ENCODE measurements at regions not wholly inside any gene's neighbourhood (a gene's known extent, or its start where the extent isn't known, plus 50 kb on each side); places are given as distances from the start of the nearest gene placed in this dataset.

DNA sequence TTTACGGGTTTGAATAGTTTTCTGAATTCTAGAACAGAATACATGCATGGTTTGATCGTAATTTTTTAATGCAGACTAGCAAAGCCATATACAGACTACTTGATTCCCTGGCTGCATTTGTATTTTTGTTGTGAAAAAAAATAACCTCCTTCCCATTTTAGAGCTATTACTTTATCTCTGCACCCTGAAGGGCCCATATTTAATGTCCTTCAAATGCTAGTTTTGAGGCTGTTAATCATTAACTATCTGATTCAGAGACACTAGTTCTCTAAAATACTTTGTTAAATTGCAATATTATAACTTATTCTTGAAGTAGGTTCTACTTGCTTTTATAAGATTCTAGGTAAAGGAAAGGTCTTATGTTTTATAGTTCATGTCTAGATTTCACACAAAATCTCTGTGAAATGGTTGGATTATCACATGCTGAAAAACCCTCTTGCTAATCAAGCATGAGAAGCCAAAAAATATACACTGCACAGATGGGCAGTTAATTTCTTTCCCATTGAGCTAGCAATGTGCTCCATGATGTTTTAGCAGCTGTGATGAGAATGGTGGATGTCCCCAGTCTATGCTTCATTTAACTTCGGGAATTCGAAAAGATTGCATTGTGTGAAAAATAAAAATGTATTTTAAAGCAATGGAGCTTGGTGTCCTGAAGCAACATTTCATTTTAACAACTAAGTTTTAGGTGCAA lies 634.0 kb upstream of the BCHE start:
- TF ChIP-seq PKNOX1 (IDR thresholded peaks at IDR 0.05) (no peak), FOXK2 (IDR thresholded peaks at IDR 0.05) (no peak), BHLHE40 (IDR thresholded peaks at IDR 0.05; ENCODE audit: borderline replicate concordance) (no peak), ELF4 (IDR thresholded peaks at IDR 0.05) (no peak), FOXA1 (IDR thresholded peaks at IDR 0.05) (no peak), NFRKB (IDR thresholded peaks at IDR 0.05) (no peak), LEF1 (IDR thresholded peaks at IDR 0.05; ENCODE audit: borderline replicate concordance) (no peak), FOXM1 (IDR thresholded peaks at IDR 0.05; ENCODE audit: borderline replicate concordance) (no peak), SP1 (IDR thresholded peaks at IDR 0.05) (no peak), L3MBTL2 (conservative IDR thresholded peaks at IDR 0.05) (no peak), SUZ12 (IDR thresholded peaks at IDR 0.05) (no peak), ARNT (IDR thresholded peaks at IDR 0.05) (no peak), TARDBP (IDR thresholded peaks at IDR 0.05) (no peak), HDGF (IDR thresholded peaks at IDR 0.05; ENCODE audit: borderline replicate concordance) (no peak), CTBP1 (IDR thresholded peaks at IDR 0.05; ENCODE audit: borderline replicate concordance) (no peak), ZNF384 (IDR thresholded peaks at IDR 0.05) (no peak)
- ChIA-PET POLR2A (no interaction called here), CTCF (no interaction called here)
- no peak for DNase-seq (ENCODE audit: extremely low spot score)

DNA sequence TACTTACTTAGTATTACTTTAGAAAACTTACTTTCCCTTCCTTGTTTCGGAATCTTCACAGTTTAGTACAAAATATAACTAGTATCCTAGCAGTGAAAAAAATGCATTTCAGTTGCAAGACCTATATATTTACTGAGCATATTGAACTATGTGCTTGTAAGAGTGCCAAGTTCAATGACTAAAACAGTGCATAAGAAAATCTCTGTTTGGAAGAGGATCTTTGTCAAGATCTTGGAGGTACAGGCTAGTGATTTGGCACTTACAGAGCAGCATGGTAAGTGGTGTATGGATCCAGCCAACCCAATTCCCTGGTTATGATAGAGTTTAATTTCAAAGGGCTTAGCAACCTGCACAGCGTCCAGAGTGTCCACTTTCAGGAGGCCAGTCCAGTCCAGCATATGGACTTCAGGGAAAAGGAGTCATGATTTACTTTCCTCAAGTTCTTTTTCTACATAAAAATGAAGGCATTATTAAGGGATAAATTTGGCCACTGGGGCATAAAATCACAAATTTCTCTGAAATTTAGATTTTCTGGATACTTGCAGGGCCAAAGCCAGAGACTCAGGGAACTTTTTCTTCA lies 625.8 kb upstream of the BCHE start:
- CTCF ChIA-PET, result no interaction called here
- no peak for DNase-seq (ENCODE audit: extremely low spot score)
- TF ChIP-seq HDGF (IDR thresholded peaks at IDR 0.05; ENCODE audit: borderline replicate concordance), result no peak
- TF ChIP-seq NFRKB (IDR thresholded peaks at IDR 0.05), result no peak
- TF ChIP-seq TARDBP (IDR thresholded peaks at IDR 0.05), result no peak
- TF ChIP-seq ZNF384 (IDR thresholded peaks at IDR 0.05), result no peak
- TF ChIP-seq ARNT (IDR thresholded peaks at IDR 0.05), result no peak
- no peak for TF ChIP-seq LEF1 (IDR thresholded peaks at IDR 0.05; ENCODE audit: borderline replicate concordance)
- no peak for TF ChIP-seq FOXM1 (IDR thresholded peaks at IDR 0.05; ENCODE audit: borderline replicate concordance)
- TF ChIP-seq PKNOX1 (IDR thresholded peaks at IDR 0.05), result no peak
- no peak for TF ChIP-seq SP1 (IDR thresholded peaks at IDR 0.05)
- no peak for TF ChIP-seq FOXK2 (IDR thresholded peaks at IDR 0.05)
- TF ChIP-seq L3MBTL2 (conservative IDR thresholded peaks at IDR 0.05), result no peak
- no peak for TF ChIP-seq ELF4 (IDR thresholded peaks at IDR 0.05)
- TF ChIP-seq FOXA1 (IDR thresholded peaks at IDR 0.05), result no peak
- no peak for TF ChIP-seq SUZ12 (IDR thresholded peaks at IDR 0.05)
- TF ChIP-seq BHLHE40 (IDR thresholded peaks at IDR 0.05; ENCODE audit: borderline replicate concordance), result no peak
- TF ChIP-seq CTBP1 (IDR thresholded peaks at IDR 0.05; ENCODE audit: borderline replicate concordance), result no peak
- POLR2A ChIA-PET, result no interaction called here

GRCh38 chr3:166461626-166462025 lies 624.4 kb upstream of the BCHE start:
- no peak for TF ChIP-seq FOXK2 (IDR thresholded peaks at IDR 0.05)
- ChIA-PET CTCF (no interaction called here), POLR2A (no interaction called here)
- DNase-seq (ENCODE audit: extremely low spot score), result no peak

DNA sequence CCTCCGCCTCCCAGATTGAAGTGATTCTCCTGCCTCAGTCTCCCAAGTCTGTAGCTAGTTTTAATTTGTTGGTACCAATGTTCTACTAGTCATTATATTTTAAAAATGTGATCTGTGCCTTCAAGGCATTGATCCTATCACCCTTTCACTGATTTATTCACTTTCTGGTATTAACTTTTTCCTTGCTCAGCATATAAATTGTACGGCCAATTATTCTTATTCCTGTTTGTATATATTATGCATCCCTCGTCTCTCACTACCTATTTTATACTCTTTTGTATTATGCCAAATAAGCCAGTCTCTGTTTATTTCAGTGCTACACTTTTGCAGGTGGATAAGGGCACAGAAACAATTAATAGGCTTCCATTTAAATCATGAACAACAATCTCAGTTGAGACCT lies 620.2 kb upstream of the BCHE start:
- ChIA-PET CTCF (no interaction called here), POLR2A (no interaction called here)
- TF ChIP-seq PKNOX1 (IDR thresholded peaks at IDR 0.05), result no peak
- no peak for TF ChIP-seq FOXK2 (IDR thresholded peaks at IDR 0.05)
- no peak for TF ChIP-seq SP1 (IDR thresholded peaks at IDR 0.05)
- no peak for TF ChIP-seq NFRKB (IDR thresholded peaks at IDR 0.05)
- no peak for TF ChIP-seq FOXA1 (IDR thresholded peaks at IDR 0.05)
- TF ChIP-seq HDGF (IDR thresholded peaks at IDR 0.05; ENCODE audit: borderline replicate concordance), result no peak
- no peak for TF ChIP-seq LEF1 (IDR thresholded peaks at IDR 0.05; ENCODE audit: borderline replicate concordance)
- TF ChIP-seq FOXM1 (IDR thresholded peaks at IDR 0.05; ENCODE audit: borderline replicate concordance), result no peak
- TF ChIP-seq ELF4 (IDR thresholded peaks at IDR 0.05), result no peak
- TF ChIP-seq ARNT (IDR thresholded peaks at IDR 0.05), result no peak
- TF ChIP-seq ZNF384 (IDR thresholded peaks at IDR 0.05), result no peak
- TF ChIP-seq CTBP1 (IDR thresholded peaks at IDR 0.05; ENCODE audit: borderline replicate concordance), result no peak
- no peak for TF ChIP-seq BHLHE40 (IDR thresholded peaks at IDR 0.05; ENCODE audit: borderline replicate concordance)
- no peak for TF ChIP-seq TARDBP (IDR thresholded peaks at IDR 0.05)
- no peak for TF ChIP-seq SUZ12 (IDR thresholded peaks at IDR 0.05)
- no peak for TF ChIP-seq L3MBTL2 (conservative IDR thresholded peaks at IDR 0.05)
- no peak for DNase-seq (ENCODE audit: extremely low spot score)

GRCh38 chr3:166456286-166456685 lies 619.1 kb upstream of the BCHE start:
- ChIA-PET CTCF (no interaction called here), POLR2A (no interaction called here)
- TF ChIP-seq SP1 (IDR thresholded peaks at IDR 0.05), result no peak
- no peak for TF ChIP-seq FOXA1 (IDR thresholded peaks at IDR 0.05)
- TF ChIP-seq CTBP1 (IDR thresholded peaks at IDR 0.05; ENCODE audit: borderline replicate concordance), result no peak
- no peak for TF ChIP-seq FOXK2 (IDR thresholded peaks at IDR 0.05)
- no peak for TF ChIP-seq BHLHE40 (IDR thresholded peaks at IDR 0.05; ENCODE audit: borderline replicate concordance)
- no peak for TF ChIP-seq LEF1 (IDR thresholded peaks at IDR 0.05; ENCODE audit: borderline replicate concordance)
- no peak for TF ChIP-seq ZNF384 (IDR thresholded peaks at IDR 0.05)
- no peak for TF ChIP-seq L3MBTL2 (conservative IDR thresholded peaks at IDR 0.05)
- no peak for TF ChIP-seq SUZ12 (IDR thresholded peaks at IDR 0.05)
- no peak for TF ChIP-seq HDGF (IDR thresholded peaks at IDR 0.05; ENCODE audit: borderline replicate concordance)
- no peak for TF ChIP-seq TARDBP (IDR thresholded peaks at IDR 0.05)
- no peak for TF ChIP-seq NFRKB (IDR thresholded peaks at IDR 0.05)
- TF ChIP-seq ARNT (IDR thresholded peaks at IDR 0.05), result no peak
- TF ChIP-seq FOXM1 (IDR thresholded peaks at IDR 0.05; ENCODE audit: borderline replicate concordance), result no peak
- no peak for DNase-seq (ENCODE audit: extremely low spot score)

GRCh38 chr3:166455744-166456143 lies 618.5 kb upstream of the BCHE start:
- ChIA-PET POLR2A (no interaction called here), CTCF (no interaction called here)
- TF ChIP-seq ARNT (IDR thresholded peaks at IDR 0.05) (no peak), TARDBP (IDR thresholded peaks at IDR 0.05) (no peak), SUZ12 (IDR thresholded peaks at IDR 0.05) (no peak), NFRKB (IDR thresholded peaks at IDR 0.05) (no peak), FOXK2 (IDR thresholded peaks at IDR 0.05) (no peak), ELF4 (IDR thresholded peaks at IDR 0.05) (no peak), FOXA1 (IDR thresholded peaks at IDR 0.05) (no peak), LEF1 (IDR thresholded peaks at IDR 0.05; ENCODE audit: borderline replicate concordance) (no peak), FOXM1 (IDR thresholded peaks at IDR 0.05; ENCODE audit: borderline replicate concordance) (no peak), PKNOX1 (IDR thresholded peaks at IDR 0.05) (no peak), CTBP1 (IDR thresholded peaks at IDR 0.05; ENCODE audit: borderline replicate concordance) (no peak), HDGF (IDR thresholded peaks at IDR 0.05; ENCODE audit: borderline replicate concordance) (no peak), BHLHE40 (IDR thresholded peaks at IDR 0.05; ENCODE audit: borderline replicate concordance) (no peak), SP1 (IDR thresholded peaks at IDR 0.05) (no peak)
- DNase-seq (ENCODE audit: extremely low spot score), result no peak
